IPS-20b (cell line): ENCODE measurements at regions not wholly inside any gene's neighbourhood (a gene's known extent, or its start where the extent isn't known, plus 50 kb on each side); places are given as distances from the start of the nearest gene placed in this dataset.

Experiments used
- H3K27ac ChIP-seq: one replicate; pipeline ENCODE4 v1.5.1; 2013; ENCODE audit warnings: low read length
- H3K27me3 ChIP-seq: 2 replicates; pipeline ENCODE4 v1.6.1; 2013; ENCODE audit warnings: mild to moderate bottlenecking, low read length, inconsistent platforms; ENCODE audit not compliant: insufficient read depth
- H3K36me3 ChIP-seq: 2 replicates; pipeline ENCODE4 v1.6.1; 2013; ENCODE audit warnings: low read depth, mild to moderate bottlenecking, inconsistent platforms, low read length, moderate library complexity; ENCODE audit not compliant: insufficient read depth
- H3K4me1 ChIP-seq: 2 replicates; pipeline ENCODE4 v1.6.1; 2013; ENCODE audit warnings: mild to moderate bottlenecking, control low read depth, inconsistent platforms, low read length, moderate library complexity; ENCODE audit not compliant: insufficient read depth
- H3K4me3 ChIP-seq: 2 replicates; pipeline ENCODE4 v1.5.1; 2013; ENCODE audit warnings: mild to moderate bottlenecking, low read length, inconsistent platforms
- H3K9ac ChIP-seq: 2 replicates; pipeline ENCODE4 v1.6.1; 2013; ENCODE audit warnings: low read depth, mild to moderate bottlenecking, inconsistent platforms, low read length, moderate library complexity
- H3K9me3 ChIP-seq: 2 replicates; pipeline ENCODE4 v1.6.1; 2013; ENCODE audit warnings: mild to moderate bottlenecking, low read depth, low read length, inconsistent platforms; ENCODE audit not compliant: insufficient read depth

DNA sequence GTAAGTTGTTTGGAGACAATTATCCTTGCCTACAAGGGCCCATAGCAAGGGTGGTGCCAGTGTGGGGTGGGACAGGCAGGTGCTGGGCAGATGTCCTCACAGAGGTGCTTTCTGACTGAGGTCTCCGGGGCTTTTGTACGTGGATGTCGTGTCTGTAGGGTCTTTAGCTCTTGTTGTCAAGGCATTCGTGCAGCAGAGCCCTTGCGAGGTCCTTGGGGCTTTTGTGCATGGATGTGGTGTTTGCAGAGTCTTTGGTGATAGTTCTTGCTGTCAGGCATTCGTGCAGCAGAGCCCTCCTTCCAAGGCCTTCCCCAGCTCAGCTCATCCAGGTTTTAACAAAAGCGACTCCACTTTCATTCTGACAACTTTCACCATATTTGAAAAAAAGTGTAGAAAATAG, 116.0 kb upstream of the TMEM18 start:
- H3K27me3 ChIP-seq, result no peaks in the 10 kb centered on the region

DNA sequence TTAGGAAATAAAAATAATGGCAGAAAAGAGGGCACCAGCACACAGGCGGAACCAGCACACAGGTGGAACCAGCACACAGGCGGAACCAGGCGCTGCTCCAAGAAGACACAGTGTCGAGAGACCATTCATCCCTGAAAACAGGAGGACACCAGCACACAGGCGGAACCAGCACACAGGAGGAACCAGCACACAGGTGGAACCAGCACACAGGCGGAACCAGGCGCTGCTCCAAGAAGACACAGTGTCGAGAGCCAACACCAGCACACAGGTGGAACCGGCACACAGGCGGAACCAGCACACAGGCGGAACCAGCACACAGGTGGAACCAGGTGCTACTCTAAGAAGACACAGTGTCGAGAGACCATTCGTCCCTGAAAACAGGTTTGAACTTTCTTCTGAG, 115.5 kb upstream of the TMEM18 start:
- H3K27me3 ChIP-seq, result no peaks in the 10 kb centered on the region
- H3K27ac ChIP-seq, result no peak overlapping the region
- H3K4me3 ChIP-seq, result no peak overlapping the region
- H3K9ac ChIP-seq, result no peak overlapping the region
- no peaks in the 10 kb centered on the region for H3K36me3 ChIP-seq
- H3K4me1 ChIP-seq, result no peaks in the 10 kb centered on the region
- peaks cover 6% of the 10 kb centered on the region; the same call in 1 of the 2 replicates for H3K9me3 ChIP-seq

More for the DNA sequence above, 116.0 kb upstream of the TMEM18 start:
- no peak overlapping the region for H3K4me3 ChIP-seq
- H3K9me3 ChIP-seq, result peaks cover 6% of the 10 kb centered on the region; the same call in 1 of the 2 replicates
- H3K36me3 ChIP-seq, result no peaks in the 10 kb centered on the region
- H3K9ac ChIP-seq, result no peak overlapping the region
- no peaks in the 10 kb centered on the region for H3K4me1 ChIP-seq
- no peak overlapping the region for H3K27ac ChIP-seq

DNA sequence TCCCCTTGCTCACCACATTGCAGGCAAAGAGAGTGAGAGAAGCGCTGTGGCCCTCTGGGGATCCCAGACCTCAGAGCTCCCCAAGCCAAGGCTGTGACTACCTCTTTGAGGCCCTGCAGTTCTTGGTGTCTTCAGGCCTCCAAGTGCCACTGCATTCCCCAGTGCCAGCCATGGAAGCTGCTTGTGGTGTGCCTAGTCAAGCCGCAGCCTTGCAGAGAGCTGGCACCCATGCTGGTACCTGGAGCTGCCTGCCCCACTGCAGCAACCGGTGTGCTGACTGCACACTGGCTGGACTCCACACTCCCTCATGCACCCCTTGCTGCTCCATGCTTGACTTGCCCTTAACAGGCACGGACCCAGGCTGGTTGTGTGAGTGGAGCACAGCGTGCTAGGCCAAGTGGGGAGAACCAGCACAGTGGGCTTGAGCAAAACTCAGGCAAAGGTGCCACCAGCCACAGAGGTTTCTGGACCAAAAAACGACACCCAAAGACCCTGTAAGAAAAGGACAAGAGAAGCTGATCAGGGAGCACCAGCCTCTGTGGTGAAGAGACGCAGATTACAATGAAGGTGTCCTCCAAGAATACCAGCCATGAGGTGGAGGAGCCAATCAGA, 113.5 kb upstream of the TMEM18 start:
- Histone ChIP-seq H3K4me1 (no peaks in the 10 kb centered on the region), H3K9me3 (peaks cover 6% of the 10 kb centered on the region; the same call in 1 of the 2 replicates), H3K4me3 (no peak overlapping the region), H3K27ac (no peak overlapping the region), H3K9ac (no peak overlapping the region), H3K36me3 (no peaks in the 10 kb centered on the region), H3K27me3 (no peaks in the 10 kb centered on the region)

DNA sequence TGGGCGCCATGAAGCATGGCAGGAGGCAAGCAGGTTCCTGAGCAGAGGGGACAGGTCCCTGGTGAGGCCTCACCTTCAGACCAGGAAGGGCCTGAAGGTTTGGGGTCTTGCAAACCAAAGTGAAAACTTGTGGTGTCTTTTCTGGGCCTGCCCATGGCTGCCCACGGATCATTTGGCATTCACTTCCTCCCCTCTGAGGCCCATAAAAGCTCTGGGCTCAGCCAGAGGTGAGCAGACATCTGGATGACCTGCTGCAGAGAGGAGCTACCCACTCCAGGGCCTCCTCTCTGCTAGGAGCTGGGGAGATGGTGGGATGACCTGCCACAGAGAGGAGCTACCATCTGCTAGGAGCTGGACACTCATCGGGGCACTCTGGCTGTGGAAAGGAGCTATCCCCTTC, 112.9 kb upstream of the TMEM18 start:
- peaks cover 6% of the 10 kb centered on the region; the same call in 1 of the 2 replicates for H3K9me3 ChIP-seq
- H3K4me1 ChIP-seq, result no peaks in the 10 kb centered on the region
- H3K4me3 ChIP-seq, result no peak overlapping the region
- H3K9ac ChIP-seq, result no peak overlapping the region
- H3K27me3 ChIP-seq, result no peaks in the 10 kb centered on the region
- no peak overlapping the region for H3K27ac ChIP-seq
- no peaks in the 10 kb centered on the region for H3K36me3 ChIP-seq

DNA sequence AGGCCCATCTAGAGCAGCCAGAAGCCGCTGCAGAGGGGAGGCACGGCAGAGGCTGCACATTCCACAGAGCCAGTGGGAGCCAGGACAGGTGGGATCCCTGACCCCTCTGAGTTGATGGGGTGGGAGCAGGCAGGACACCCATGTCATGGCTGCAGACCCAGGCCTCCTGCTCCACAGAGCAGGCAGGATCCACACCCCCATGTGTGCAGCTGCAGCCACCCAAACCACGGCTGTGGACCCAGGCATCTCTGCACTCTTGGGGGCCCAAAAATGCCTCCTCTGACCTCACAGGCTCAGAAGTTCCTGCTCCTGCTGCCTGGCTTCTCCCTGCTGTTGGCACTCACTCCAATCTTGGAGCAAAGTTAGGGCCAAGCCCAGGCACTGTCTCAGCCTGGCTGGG, 112.3 kb upstream of the TMEM18 start:
- Histone ChIP-seq H3K9me3 (peaks cover 6% of the 10 kb centered on the region; the same call in 1 of the 2 replicates), H3K36me3 (no peaks in the 10 kb centered on the region), H3K9ac (no peak overlapping the region), H3K27ac (no peak overlapping the region), H3K4me1 (no peaks in the 10 kb centered on the region), H3K27me3 (no peaks in the 10 kb centered on the region), H3K4me3 (no peak overlapping the region)

DNA sequence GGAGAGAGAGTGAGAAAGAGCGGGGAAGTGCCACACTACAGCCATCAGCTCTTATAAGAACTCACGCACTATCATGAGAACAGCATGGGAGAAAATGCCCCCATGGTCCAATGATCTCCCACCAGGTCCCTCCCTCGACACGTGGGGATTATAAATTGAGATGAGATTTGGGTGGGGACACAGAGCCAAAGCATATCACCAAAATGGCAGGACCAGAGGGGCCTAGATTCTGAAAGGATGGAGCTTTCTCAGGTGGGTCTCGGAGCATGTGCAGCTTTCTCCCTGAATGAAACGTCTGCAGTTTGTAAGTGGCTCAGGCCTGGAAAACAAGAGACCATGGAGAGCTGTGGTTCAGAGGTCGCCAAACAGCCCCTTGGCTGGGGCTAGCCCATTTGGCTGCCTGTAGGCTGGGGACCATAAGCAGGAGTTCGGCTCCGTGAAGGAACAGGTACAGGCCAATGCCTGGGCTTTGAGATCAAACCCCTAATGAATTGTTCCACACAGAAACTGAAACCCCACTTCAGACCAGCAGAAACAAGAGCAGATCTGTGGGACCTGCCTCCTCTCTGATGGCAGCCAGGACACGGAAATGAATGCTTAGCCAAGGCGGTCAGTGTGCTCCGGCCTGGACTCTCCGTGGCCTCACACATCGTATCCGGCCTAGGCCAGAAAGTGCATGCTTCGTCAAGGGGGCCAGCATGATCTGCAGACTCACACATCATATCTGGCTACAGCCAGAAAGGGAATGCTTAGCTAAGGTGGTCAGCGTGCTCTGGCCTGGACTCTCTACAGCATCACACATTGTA, 111.2 kb upstream of the TMEM18 start:
- H3K9me3 ChIP-seq, result peaks cover 6% of the 10 kb centered on the region; the same call in 1 of the 2 replicates
- H3K27ac ChIP-seq, result no peak overlapping the region
- H3K9ac ChIP-seq, result no peak overlapping the region
- H3K36me3 ChIP-seq, result no peaks in the 10 kb centered on the region
- H3K27me3 ChIP-seq, result no peaks in the 10 kb centered on the region
- H3K4me1 ChIP-seq, result no peaks in the 10 kb centered on the region
- no peak overlapping the region for H3K4me3 ChIP-seq

DNA sequence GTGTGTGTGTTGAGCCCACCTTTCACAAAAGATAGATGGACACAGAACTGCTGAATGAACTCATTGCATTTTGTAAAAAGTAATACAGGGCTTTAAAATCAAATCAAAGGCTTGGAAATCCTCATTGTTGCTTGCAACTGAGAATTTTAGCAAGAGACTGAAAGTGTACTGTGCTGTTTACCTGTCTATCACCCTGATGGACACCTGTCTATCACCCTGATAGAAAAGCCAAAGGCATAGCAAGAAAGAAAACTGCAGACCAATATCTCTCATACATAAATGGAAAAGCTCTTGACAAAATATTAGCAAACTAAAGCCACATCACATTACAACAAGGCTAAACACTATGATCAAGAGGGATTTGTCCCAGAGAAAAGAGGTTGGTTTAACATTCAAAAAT, 107.5 kb upstream of the TMEM18 start:
- Histone ChIP-seq H3K9ac (no peak overlapping the region), H3K27ac (no peak overlapping the region), H3K9me3 (peaks cover 5% of the 10 kb centered on the region; the same call in 1 of the 2 replicates), H3K27me3 (no peaks in the 10 kb centered on the region), H3K4me1 (no peaks in the 10 kb centered on the region), H3K4me3 (no peak overlapping the region), H3K36me3 (no peaks in the 10 kb centered on the region)

DNA sequence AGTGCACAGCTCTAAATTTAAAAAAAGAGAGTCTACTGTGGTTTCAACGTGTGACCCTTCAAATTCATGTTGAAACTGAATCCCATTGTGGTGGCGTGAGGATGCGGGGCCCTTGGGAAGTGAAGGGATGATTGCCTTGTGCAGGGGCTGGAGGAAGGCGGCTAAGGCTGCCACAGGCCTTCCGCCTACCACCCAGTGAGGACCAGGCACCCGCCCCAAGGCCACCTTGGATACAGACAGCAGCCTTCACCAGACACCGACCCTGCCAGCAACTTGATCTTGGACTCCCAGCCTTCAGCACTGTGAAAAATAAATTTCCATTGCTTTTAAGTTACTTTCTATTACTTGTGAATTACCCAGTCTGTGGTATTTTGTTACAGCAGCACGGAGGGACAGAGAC, 103.4 kb upstream of the TMEM18 start:
- H3K4me3 ChIP-seq, result no peak overlapping the region
- no peaks in the 10 kb centered on the region; the same call in 1 of the 2 replicates for H3K27me3 ChIP-seq
- no peaks in the 10 kb centered on the region for H3K36me3 ChIP-seq

DNA sequence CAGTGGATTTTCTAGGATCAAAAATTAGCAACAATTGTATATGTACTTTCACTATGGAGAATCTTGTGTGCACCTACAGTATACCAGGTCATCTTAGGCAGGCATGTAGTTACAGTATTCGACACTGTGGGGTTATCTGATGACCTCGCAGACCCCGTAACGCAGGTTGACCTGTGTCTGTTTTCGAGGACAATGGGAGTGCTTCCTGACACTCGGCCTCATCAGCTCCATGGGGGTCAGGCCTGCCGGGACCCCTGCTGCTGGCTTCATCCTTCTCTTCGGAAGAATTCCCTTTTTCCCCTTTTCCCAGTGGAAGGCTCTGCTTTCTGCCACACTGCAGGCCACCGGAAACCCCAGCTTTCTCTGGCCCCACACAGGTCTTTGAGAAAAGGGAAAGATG, 102.8 kb upstream of the TMEM18 start:
- H3K9ac ChIP-seq, result no peak overlapping the region
- no peaks in the 10 kb centered on the region for H3K36me3 ChIP-seq
- peaks cover 13% of the 10 kb centered on the region for H3K4me1 ChIP-seq
- no peak overlapping the region for H3K27ac ChIP-seq
- no peak overlapping the region for H3K4me3 ChIP-seq
- H3K9me3 ChIP-seq, result no peaks in the 10 kb centered on the region
- H3K27me3 ChIP-seq, result no peaks in the 10 kb centered on the region; the same call in 1 of the 2 replicates

More for the DNA sequence above, 103.4 kb upstream of the TMEM18 start:
- H3K4me1 ChIP-seq, result peaks cover 8% of the 10 kb centered on the region; the same call in 1 of the 2 replicates
- no peaks in the 10 kb centered on the region for H3K9me3 ChIP-seq
- H3K27ac ChIP-seq, result no peak overlapping the region
- no peak overlapping the region for H3K9ac ChIP-seq

DNA sequence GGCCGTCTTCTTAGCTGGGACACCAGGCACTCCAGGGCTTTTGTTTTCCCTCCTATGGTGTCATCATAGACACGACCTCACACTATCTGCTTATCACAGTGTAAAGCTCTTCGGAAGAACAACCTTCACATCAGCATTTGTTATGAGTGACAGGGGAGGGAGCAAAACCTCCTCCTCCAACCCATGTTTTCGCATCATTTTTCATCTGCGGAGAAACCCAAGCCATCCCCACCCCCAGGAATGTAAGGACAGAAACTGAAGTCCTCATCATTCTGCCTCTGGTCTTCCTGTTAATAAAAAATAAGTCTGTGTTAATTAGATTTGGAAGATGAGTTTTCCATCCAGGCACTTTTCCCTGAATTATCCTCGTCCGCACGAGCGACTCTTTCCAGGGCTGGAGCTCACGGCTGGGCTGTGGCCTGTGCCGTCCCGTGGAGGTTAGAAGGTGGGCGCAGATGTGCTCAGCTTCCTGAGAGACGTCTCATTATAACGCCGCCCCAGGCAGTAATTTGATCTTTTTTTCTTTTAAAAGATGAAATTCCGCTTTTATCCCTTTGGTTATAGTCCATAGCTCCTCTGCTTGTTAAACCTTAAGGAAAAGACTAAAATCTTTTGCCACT, 101.6 kb upstream of the TMEM18 start:
- Histone ChIP-seq H3K4me3 (no peak overlapping the region), H3K27me3 (no peaks in the 10 kb centered on the region; the same call in 1 of the 2 replicates), H3K36me3 (no peaks in the 10 kb centered on the region), H3K27ac (no peak overlapping the region), H3K9me3 (no peaks in the 10 kb centered on the region), H3K9ac (no peak overlapping the region), H3K4me1 (peaks cover 23% of the 10 kb centered on the region)

DNA sequence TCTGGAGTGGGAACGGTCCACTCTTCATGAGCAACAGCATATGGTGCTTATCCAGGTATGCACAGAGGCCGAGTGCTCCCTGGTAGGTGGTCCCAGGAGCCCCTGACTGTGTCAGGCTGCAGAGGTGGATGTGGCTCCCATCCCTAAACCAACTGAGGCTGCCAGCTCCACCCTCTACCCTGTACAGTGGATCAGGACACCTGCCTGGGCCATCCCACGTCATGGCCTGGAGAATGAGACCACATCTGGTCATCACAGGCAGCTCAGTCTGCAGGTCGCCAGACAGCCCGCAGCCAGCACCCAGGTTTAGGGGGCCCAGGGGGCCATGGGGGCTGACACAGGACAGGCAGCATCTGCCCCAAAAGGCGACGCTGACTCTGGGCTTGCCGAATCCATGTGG, 100.3 kb upstream of the TMEM18 start:
- H3K4me3 ChIP-seq, result no peak overlapping the region
- H3K4me1 ChIP-seq, result peaks cover 23% of the 10 kb centered on the region
- no peak overlapping the region for H3K9ac ChIP-seq
- no peaks in the 10 kb centered on the region for H3K9me3 ChIP-seq
- H3K36me3 ChIP-seq, result no peaks in the 10 kb centered on the region
- H3K27me3 ChIP-seq, result no peaks in the 10 kb centered on the region; the same call in 1 of the 2 replicates
- no peak overlapping the region for H3K27ac ChIP-seq
